Adrenal gland (tissue), 9 donors: ENCODE measurements at regions not wholly inside any gene's neighbourhood (a gene's known extent, or its start where the extent isn't known, plus 50 kb on each side); places are given as distances from the start of the nearest gene placed in this dataset.

Source experiments
- DNase-seq, 7 donors: peaks; one replicate each; pipeline ENCODE4 v3.0.0-alpha.2; 2019 to 2020
- H3K27ac ChIP-seq, 5 donors: fragments of 200-600 bp; sonication (generic) in 4 of 5; 1 replicate in 3 of 5; 2 replicates in 2 of 5; pipeline versions ENCODE4 v1.5.1 to v1.8.0; 2016 to 2020; ENCODE audit warnings: mild to moderate bottlenecking in 1 of 5
- H3K27me3 ChIP-seq: fragments of 200-600 bp; 2 replicates; pipeline ENCODE4 v1.8.0; 2021
- H3K36me3 ChIP-seq, 2 donors: fragments of 200-600 bp; replicated peaks in 1 of 2; 1 replicate in 1 of 2; 2 replicates in 1 of 2; pipeline versions ENCODE4 v1.5.1 to v1.8.0; 2018 to 2022
- H3K4me1 ChIP-seq, 2 donors: fragments of 200-600 bp; replicated peaks in 1 of 2; 1 replicate in 1 of 2; 2 replicates in 1 of 2; pipeline versions ENCODE4 v1.5.1 to v1.8.0; 2018 to 2021
- H3K4me3 ChIP-seq, 4 donors: fragments of 200-600 bp; sonication (generic) in 3 of 4; one replicate each; pipeline ENCODE4 v1.5.1; 2016 to 2018
- H3K9me3 ChIP-seq, 3 donors: fragments of 200-600 bp; sonication (generic) in 1 of 3; replicated peaks in 1 of 3; 1 replicate in 2 of 3; 2 replicates in 1 of 3; pipeline versions ENCODE4 v1.5.1 to v1.8.0; 2016 to 2021
- CTCF ChIP-seq, 6 experiments: fragments of 450-650 bp in 4 of 6; fragments of 200-600 bp in 2 of 6; sonication (generic) in 1 of 6; IDR thresholded peaks; 1 replicate in 5 of 6; 2 replicates in 1 of 6; pipeline versions ENCODE4 v1.5.1 to v1.8.0; 2016 to 2021; ENCODE audit warnings: antibody characterized with exemption in 6 of 6, mild to moderate bottlenecking in 2 of 6, moderate library complexity in 1 of 6
- POLR2A ChIP-seq, 2 donors: fragments of 450-650 bp; IDR thresholded peaks; one replicate each; pipeline ENCODE4 v1.6.1; 2017; ENCODE audit warnings: antibody characterized with exemption in 2 of 2, mild to moderate bottlenecking in 2 of 2, moderate library complexity in 1 of 2
- WGBS, 4 donors: extraction: QIAGEN DNeasy Blood & Tissue Kit in 2 of 4; methylation state at CpG; one replicate each; pipeline versions ENCODE4 v1.1.5 to v1.1.7; 2013 to 2017; 5-methylcytosine and 5-hydroxymethylcytosine counted together
- intact Hi-C, 2 donors: fragments of 100-400 bp; cut with DNase I; formaldehyde crosslinking; loops; one replicate each; pipeline versions ENCODE4 v1.14.1 to v1.15.0; 2022 to 2023
- donor health status: healthy with polysubstance abuse.
- donor health status: Bipolar disorder and iron deficiency.
- donor health status: DM: yes; HTN: yes; CAD: no.
- donor health status: DM: no; HTN: no; CAD: no.
- donor health status: DM: no; HTN: no; CAD: no.

GRCh38 chr4:128380306-128380705 lies 92.7 kb upstream of the PGRMC2 start:
- Histone ChIP-seq H3K27me3 (no peaks in the 10 kb centered on the region), H3K36me3 (no peaks in the 10 kb centered on the region), H3K4me1 (peaks cover 0 to 4% of the 10 kb centered on the region in 2 donors), H3K4me3 (no peak overlapping the region), H3K27ac (no peak overlapping the region), H3K9me3 (peaks cover 0 to 6% (median 0%) of the 10 kb centered on the region in 3 donors)
- 93 to 100% (median 94%) methylated on average over 4 of the region's 4 CpGs for WGBS, 4 donors
- intact Hi-C loops = no loop called here
- TF ChIP-seq POLR2A (IDR thresholded peaks at IDR 0.05) (no peak), CTCF (IDR thresholded peaks at IDR 0.05) (no peak)
- DNase-seq = no peak

- no peaks in the 10 kb centered on the region for H3K4me1 ChIP-seq
- H3K4me3 ChIP-seq = no peak overlapping the region
- no peaks in the 10 kb centered on the region for H3K36me3 ChIP-seq
- TF ChIP-seq CTCF (IDR thresholded peaks at IDR 0.05) = peak; percentile 37 to 62 (median 54)
- TF ChIP-seq POLR2A (IDR thresholded peaks at IDR 0.05) = no peak
- no peaks in the 10 kb centered on the region for H3K27me3 ChIP-seq
- 63 to 83% (median 77%) methylated on average over 3 of the region's 3 CpGs for WGBS, 4 donors
- DNase-seq = peak; percentile 36 to 74 (median 63)
- intact Hi-C loops = no loop called here
- H3K27ac ChIP-seq = no peak overlapping the region
- H3K9me3 ChIP-seq = peaks cover 0 to 6% (median 0%) of the 10 kb centered on the region in 3 donors
Observed at GRCh38 chr4:128379860-128380259, 92.2 kb upstream of the PGRMC2 start.

- TF ChIP-seq POLR2A (IDR thresholded peaks at IDR 0.05) (no peak), CTCF (IDR thresholded peaks at IDR 0.05) (no peak)
- WGBS, 4 donors = 93 to 100% (median 97%) methylated on average over 3 of the region's 3 CpGs
- H3K27ac ChIP-seq = no peak overlapping the region
- intact Hi-C loops = no loop called here
- peaks cover 0 to 6% (median 0%) of the 10 kb centered on the region in 3 donors for H3K9me3 ChIP-seq
- H3K4me1 ChIP-seq = no peaks in the 10 kb centered on the region
- H3K27me3 ChIP-seq = no peaks in the 10 kb centered on the region
- no peaks in the 10 kb centered on the region for H3K36me3 ChIP-seq
- no peak overlapping the region for H3K4me3 ChIP-seq
- no peak for DNase-seq
Observed at GRCh38 chr4:128378668-128379067, 91.1 kb upstream of the PGRMC2 start.

GRCh38 chr4:128376958-128377357 lies 89.3 kb upstream of the PGRMC2 start:
- H3K27ac ChIP-seq = no peak overlapping the region
- intact Hi-C loops = no loop called here
- H3K27me3 ChIP-seq = no peaks in the 10 kb centered on the region
- H3K9me3 ChIP-seq = peaks cover 0 to 6% (median 0%) of the 10 kb centered on the region in 3 donors
- no peak for DNase-seq
- TF ChIP-seq POLR2A (IDR thresholded peaks at IDR 0.05) (no peak), CTCF (IDR thresholded peaks at IDR 0.05) (no peak)
- H3K4me3 ChIP-seq = no peak overlapping the region
- H3K36me3 ChIP-seq = no peaks in the 10 kb centered on the region
- no peaks in the 10 kb centered on the region for H3K4me1 ChIP-seq
- 94 to 98% (median 97%) methylated on average over 4 of the region's 4 CpGs for WGBS, 4 donors
